GM08714 (cell line): ENCODE measurements at regions not wholly inside any gene's neighbourhood (a gene's known extent, or its start where the extent isn't known, plus 50 kb on each side); places are given as distances from the start of the nearest gene placed in this dataset.
"Not testable (repeated sequence)": the region's sequence is repeated elsewhere in the genome, so short reads cannot be mapped to it uniquely, and the experiment has no call there.

Source experiments
- H3K4me3 ChIP-seq: fragments of 200-500 bp; sonication (Bioruptor generic); 2 replicates; pipeline ENCODE4 v1.5.1; 2014; ENCODE audit warnings: mild to moderate bottlenecking, low read length, inconsistent platforms
- ZNF274 ChIP-seq: IDR thresholded peaks from 2 replicates; pipeline ENCODE4 v1.6.1; 2012; ENCODE audit warnings: mild to moderate bottlenecking, low read depth, low read length

GRCh38 chr3:33980252-33980651, 181.8 kb downstream of the PDCD6IP start:
- TF ChIP-seq ZNF274 = no peak
- no peak overlapping the region for H3K4me3 ChIP-seq

GRCh38 chr3:33982269-33982798, 183.9 kb downstream of the PDCD6IP start:
- H3K4me3 ChIP-seq = no peak overlapping the region
- no peak for TF ChIP-seq ZNF274

GRCh38 chr3:33982949-33983348, 184.5 kb downstream of the PDCD6IP start:
- H3K4me3 ChIP-seq = not testable (repeated sequence)

GRCh38 chr3:33989229-33989628, 190.8 kb downstream of the PDCD6IP start:
- H3K4me3 ChIP-seq = no peak overlapping the region
- no peak for TF ChIP-seq ZNF274

- no peak overlapping the region for H3K4me3 ChIP-seq
- no peak for TF ChIP-seq ZNF274
Observed at GRCh38 chr3:33991673-33992072, 193.2 kb downstream of the PDCD6IP start.

GRCh38 chr3:33993631-33994030, 195.2 kb downstream of the PDCD6IP start:
- H3K4me3 ChIP-seq = no peak overlapping the region
- no peak for TF ChIP-seq ZNF274

- H3K4me3 ChIP-seq = no peak overlapping the region
- TF ChIP-seq ZNF274 = no peak
Observed at GRCh38 chr3:33994568-33994967, 196.1 kb downstream of the PDCD6IP start.

GRCh38 chr3:34000301-34000700, 201.9 kb downstream of the PDCD6IP start:
- no peak for TF ChIP-seq ZNF274
- no peak overlapping the region for H3K4me3 ChIP-seq

GRCh38 chr3:34001022-34001421, 202.6 kb downstream of the PDCD6IP start:
- TF ChIP-seq ZNF274 = no peak

GRCh38 chr3:34001990-34002389, 203.6 kb downstream of the PDCD6IP start:
- no peak overlapping the region for H3K4me3 ChIP-seq
- TF ChIP-seq ZNF274 = no peak

More at GRCh38 chr3:34001022-34001421, 202.6 kb downstream of the PDCD6IP start:
- no peak overlapping the region for H3K4me3 ChIP-seq

GRCh38 chr3:34002569-34003100, 204.2 kb downstream of the PDCD6IP start:
- no peak for TF ChIP-seq ZNF274
- H3K4me3 ChIP-seq = no peak overlapping the region

- no peak overlapping the region for H3K4me3 ChIP-seq
- TF ChIP-seq ZNF274 = no peak
Observed at GRCh38 chr3:34005886-34006285, 207.5 kb downstream of the PDCD6IP start.

GRCh38 chr3:34008191-34008590, 209.8 kb downstream of the PDCD6IP start:
- no peak for TF ChIP-seq ZNF274
- H3K4me3 ChIP-seq = no peak overlapping the region

- no peak for TF ChIP-seq ZNF274
- H3K4me3 ChIP-seq = no peak overlapping the region
Observed at GRCh38 chr3:34008836-34009809, 210.7 kb downstream of the PDCD6IP start.
